Left ventricle myocardium inferior (tissue), 1 donor: ENCODE measurements at regions not wholly inside any gene's neighbourhood (a gene's known extent, or its start where the extent isn't known, plus 50 kb on each side); places are given as distances from the start of the nearest gene placed in this dataset.
"Not testable (repeated sequence)": the region's sequence is repeated elsewhere in the genome, so short reads cannot be mapped to it uniquely, and the experiment has no call there.

Source experiments
- DNase-seq: peaks from one replicate; pipeline ENCODE4 v3.0.0-alpha.2; 2020
- H3K27ac ChIP-seq: fragments of 200-600 bp; replicated peaks from 2 replicates; pipeline ENCODE4 v1.8.0; 2021
- H3K27me3 ChIP-seq: fragments of 200-600 bp; 2 replicates; pipeline ENCODE4 v1.8.0; 2021; ENCODE audit warnings: low read depth
- H3K36me3 ChIP-seq: fragments of 200-600 bp; 2 replicates; pipeline ENCODE4 v1.8.0; 2021
- H3K4me1 ChIP-seq: fragments of 200-600 bp; 2 replicates; pipeline ENCODE4 v1.8.0; 2021
- H3K4me3 ChIP-seq: fragments of 200-600 bp; 2 replicates; pipeline ENCODE4 v1.8.0; 2021; ENCODE audit warnings: mild to moderate bottlenecking, moderate library complexity
- H3K9me3 ChIP-seq: fragments of 200-600 bp; replicated peaks from 2 replicates; pipeline ENCODE4 v1.8.0; 2021
- CTCF ChIP-seq: fragments of 200-600 bp; IDR thresholded peaks from 2 replicates; pipeline ENCODE4 v1.8.0; 2021; ENCODE audit warnings: antibody characterized with exemption, mild to moderate bottlenecking, borderline replicate concordance
- intact Hi-C: fragments of 100-400 bp; cut with micrococcal nuclease; formaldehyde crosslinking; loops from one replicate; pipeline ENCODE4 v1.11.0; 2022
- donor health status: DM: no; HTN: yes; CAD: no; lungs with severe emphysema.

GRCh38 chr11:96875712-96876111, 485.9 kb downstream of the JRKL start:
- Histone ChIP-seq H3K9me3 (no peaks in the 10 kb centered on the region), H3K4me3 (no peak overlapping the region), H3K27ac (no peak overlapping the region), H3K27me3 (no peaks in the 10 kb centered on the region), H3K4me1 (no peaks in the 10 kb centered on the region), H3K36me3 (no peaks in the 10 kb centered on the region)
- no peak for TF ChIP-seq CTCF
- DNase-seq, result no peak
- intact Hi-C loops, result no loop called here

- TF ChIP-seq CTCF, result no peak
- no peak overlapping the region for H3K27ac ChIP-seq
- intact Hi-C loops, result no loop called here
- H3K4me1 ChIP-seq, result no peaks in the 10 kb centered on the region
- H3K27me3 ChIP-seq, result no peaks in the 10 kb centered on the region
- H3K4me3 ChIP-seq, result no peak overlapping the region
- peaks cover 9% of the 10 kb centered on the region for H3K9me3 ChIP-seq
- no peaks in the 10 kb centered on the region for H3K36me3 ChIP-seq
- no peak for DNase-seq
Measured at GRCh38 chr11:96878299-96879051, 488.7 kb downstream of the JRKL start.

DNA sequence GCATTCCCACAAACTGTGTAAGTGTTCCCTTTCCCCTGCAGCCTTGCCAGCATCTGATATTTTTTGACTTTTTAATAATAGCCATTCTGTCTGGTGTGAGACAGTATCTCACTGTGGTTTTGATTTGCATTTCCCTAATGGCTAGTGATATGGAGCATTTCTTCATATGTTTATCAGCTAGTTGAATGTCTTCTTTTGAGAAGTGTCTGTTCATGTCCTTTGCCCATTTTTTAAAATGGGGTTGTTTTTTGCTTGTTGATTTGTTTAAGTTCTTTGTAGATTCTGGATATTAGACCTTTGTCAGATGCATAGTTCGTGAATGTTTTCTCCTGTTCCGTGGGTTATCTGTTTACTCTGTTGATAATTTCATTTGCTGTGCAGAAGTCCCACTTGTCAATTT, 492.8 kb downstream of the JRKL start:
- intact Hi-C loops, result not testable (repeated sequence)

GRCh38 chr11:96885405-96885804, 495.6 kb downstream of the JRKL start:
- no peak for TF ChIP-seq CTCF
- no peaks in the 10 kb centered on the region for H3K27me3 ChIP-seq
- H3K4me3 ChIP-seq, result no peak overlapping the region
- H3K4me1 ChIP-seq, result peaks cover 4% of the 10 kb centered on the region
- DNase-seq, result no peak
- peaks cover 9% of the 10 kb centered on the region for H3K9me3 ChIP-seq
- intact Hi-C loops, result no loop called here
- no peak overlapping the region for H3K27ac ChIP-seq
- no peaks in the 10 kb centered on the region for H3K36me3 ChIP-seq

More for the DNA sequence above, 492.8 kb downstream of the JRKL start:
- H3K27me3 ChIP-seq, H3K4me1 ChIP-seq, H3K9me3 ChIP-seq, DNase-seq, H3K36me3 ChIP-seq, H3K4me3 ChIP-seq, H3K27ac ChIP-seq: not testable (repeated sequence)

DNA sequence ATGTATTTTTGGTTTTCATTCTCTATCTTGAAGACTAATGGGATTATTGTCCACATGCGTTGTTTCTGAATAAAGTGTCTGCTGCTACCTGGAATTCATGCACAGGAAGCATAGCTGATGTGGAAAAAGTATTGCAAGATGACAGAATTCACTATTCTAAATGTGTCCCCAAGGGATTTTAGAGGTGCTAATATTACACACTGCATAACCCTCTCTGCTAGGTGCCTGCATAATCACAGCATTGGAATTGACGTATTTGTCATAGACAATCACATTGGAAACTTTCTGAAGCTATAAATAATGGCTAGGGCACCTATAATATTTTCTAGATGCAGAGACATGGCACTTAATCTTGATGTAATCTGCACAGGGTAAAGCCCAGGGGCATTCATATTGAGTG, 496.1 kb downstream of the JRKL start:
- Histone ChIP-seq H3K4me1 (peaks cover 4% of the 10 kb centered on the region), H3K27ac (no peak overlapping the region), H3K36me3 (no peaks in the 10 kb centered on the region), H3K9me3 (peaks cover 9% of the 10 kb centered on the region), H3K27me3 (no peaks in the 10 kb centered on the region), H3K4me3 (no peak overlapping the region)
- DNase-seq, result no peak
- no peak for TF ChIP-seq CTCF
- intact Hi-C loops, result no loop called here

GRCh38 chr11:96893988-96894387, 504.2 kb downstream of the JRKL start:
- TF ChIP-seq CTCF, result no peak
- intact Hi-C loops, result no loop called here
- H3K27ac ChIP-seq, result no peak overlapping the region

More at GRCh38 chr11:96893988-96894387, 504.2 kb downstream of the JRKL start:
- peaks cover 1% of the 10 kb centered on the region for H3K9me3 ChIP-seq
- no peak for DNase-seq
- H3K4me1 ChIP-seq, result no peaks in the 10 kb centered on the region
- no peak overlapping the region for H3K4me3 ChIP-seq
- no peaks in the 10 kb centered on the region for H3K36me3 ChIP-seq
- no peaks in the 10 kb centered on the region for H3K27me3 ChIP-seq
